ENCODE measurements at regions not wholly inside any gene's neighbourhood (a gene's known extent, or its start where the extent isn't known, plus 50 kb on each side); places are given as distances from the start of the nearest gene placed in this dataset.

DNA sequence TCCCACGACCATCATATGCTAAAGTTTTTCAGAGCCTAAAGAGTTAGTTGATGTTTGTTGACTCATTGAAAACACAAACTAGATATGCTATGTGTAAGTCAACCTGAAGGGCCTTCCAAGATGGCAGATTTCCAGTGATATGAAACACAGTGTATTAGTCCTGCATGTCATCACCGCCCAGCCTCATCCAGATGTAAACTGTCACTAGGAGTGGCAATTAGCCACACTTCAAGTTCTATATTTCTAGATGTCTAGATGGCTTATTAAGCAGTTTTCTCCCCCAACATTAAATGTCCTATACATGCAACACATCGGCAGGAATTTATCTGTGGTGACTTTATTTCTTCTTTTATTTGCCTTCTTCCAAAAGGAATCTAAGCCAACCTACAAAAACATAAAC is 444.1 kb upstream of the SMIM21 start:
- TF ChIP-seq, protein P1, sequence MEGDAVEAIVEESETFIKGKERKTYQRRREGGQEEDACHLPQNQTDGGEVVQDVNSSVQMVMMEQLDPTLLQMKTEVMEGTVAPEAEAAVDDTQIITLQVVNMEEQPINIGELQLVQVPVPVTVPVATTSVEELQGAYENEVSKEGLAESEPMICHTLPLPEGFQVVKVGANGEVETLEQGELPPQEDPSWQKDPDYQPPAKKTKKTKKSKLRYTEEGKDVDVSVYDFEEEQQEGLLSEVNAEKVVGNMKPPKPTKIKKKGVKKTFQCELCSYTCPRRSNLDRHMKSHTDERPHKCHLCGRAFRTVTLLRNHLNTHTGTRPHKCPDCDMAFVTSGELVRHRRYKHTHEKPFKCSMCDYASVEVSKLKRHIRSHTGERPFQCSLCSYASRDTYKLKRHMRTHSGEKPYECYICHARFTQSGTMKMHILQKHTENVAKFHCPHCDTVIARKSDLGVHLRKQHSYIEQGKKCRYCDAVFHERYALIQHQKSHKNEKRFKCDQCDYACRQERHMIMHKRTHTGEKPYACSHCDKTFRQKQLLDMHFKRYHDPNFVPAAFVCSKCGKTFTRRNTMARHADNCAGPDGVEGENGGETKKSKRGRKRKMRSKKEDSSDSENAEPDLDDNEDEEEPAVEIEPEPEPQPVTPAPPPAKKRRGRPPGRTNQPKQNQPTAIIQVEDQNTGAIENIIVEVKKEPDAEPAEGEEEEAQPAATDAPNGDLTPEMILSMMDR (IDR thresholded peaks at IDR 0.05; ENCODE audit: borderline replicate concordance, extremely low read depth, insufficient read depth) = no peak
- no peak overlapping the region for H3K4me3 ChIP-seq (ENCODE audit: low read length in 3 of 3)
- no peaks in the 10 kb centered on the region for H3K36me3 ChIP-seq (ENCODE audit: control insufficient read depth in 2 of 3, insufficient read depth in 3 of 3, low read length in 3 of 3)
- no peaks in the 10 kb centered on the region for H3K27me3 ChIP-seq (ENCODE audit: control insufficient read depth, insufficient read depth, low read length)
- H3K9ac ChIP-seq (ENCODE audit: low read length in 3 of 3) = no peak overlapping the region
- H3K27ac ChIP-seq (ENCODE audit: low read depth in 2 of 2, low read length in 2 of 2) = no peak overlapping the region
- intact Hi-C loops (cut with DNase I) = no loop called here
- H3K9me3 ChIP-seq (ENCODE audit: control insufficient read depth in 2 of 3, insufficient read depth in 1 of 3, low read length in 3 of 3) = no peaks in the 10 kb centered on the region
- FAIRE-seq = no peak
- no peak for DNase-seq
- H3K4me1 ChIP-seq (ENCODE audit: control insufficient read depth in 2 of 3, insufficient read depth in 2 of 3, low read depth in 1 of 3, low read length in 3 of 3) = peaks cover 0 to 2% (median 0%) of the 10 kb centered on the region in 3 donors

DNA sequence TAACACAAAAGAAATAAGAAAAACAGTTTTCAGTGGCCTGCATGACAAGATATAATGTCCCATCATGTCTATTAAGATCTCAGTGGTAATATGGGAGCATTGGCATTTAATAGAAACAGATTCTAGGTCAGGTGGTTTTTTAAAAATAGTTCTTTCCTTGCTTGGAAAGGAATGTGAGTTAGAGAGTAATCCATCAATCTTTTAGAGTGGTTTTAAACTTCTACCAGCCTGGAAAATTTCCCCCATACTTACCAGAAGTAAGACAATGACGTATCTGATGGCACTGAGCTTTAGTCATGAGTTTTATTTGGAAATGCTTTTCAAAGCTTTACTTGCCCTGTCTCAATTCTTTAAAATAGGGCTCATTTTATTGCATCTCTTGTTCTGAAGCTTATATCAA is 441.7 kb upstream of the SMIM21 start:
- Histone ChIP-seq H3K4me1 (ENCODE audit: control insufficient read depth in 2 of 3, insufficient read depth in 2 of 3, low read depth in 1 of 3, low read length in 3 of 3) (no peaks in the 10 kb centered on the region), H3K36me3 (ENCODE audit: control insufficient read depth in 2 of 3, insufficient read depth in 3 of 3, low read length in 3 of 3) (no peaks in the 10 kb centered on the region), H3K9me3 (ENCODE audit: control insufficient read depth in 2 of 3, insufficient read depth in 1 of 3, low read length in 3 of 3) (no peaks in the 10 kb centered on the region), H3K27ac (ENCODE audit: low read depth in 2 of 2, low read length in 2 of 2) (no peak overlapping the region), H3K27me3 (ENCODE audit: control insufficient read depth, insufficient read depth, low read length) (no peaks in the 10 kb centered on the region), H3K4me3 (ENCODE audit: low read length in 3 of 3) (no peak overlapping the region), H3K9ac (ENCODE audit: low read length in 3 of 3) (no peak overlapping the region)
- peak in 1 of 5 donors; percentile 8 for DNase-seq
- TF ChIP-seq, protein P1 (IDR thresholded peaks at IDR 0.05; ENCODE audit: borderline replicate concordance, extremely low read depth, insufficient read depth) = no peak
- no peak for FAIRE-seq
- intact Hi-C loops (cut with DNase I) = no loop called here

DNA sequence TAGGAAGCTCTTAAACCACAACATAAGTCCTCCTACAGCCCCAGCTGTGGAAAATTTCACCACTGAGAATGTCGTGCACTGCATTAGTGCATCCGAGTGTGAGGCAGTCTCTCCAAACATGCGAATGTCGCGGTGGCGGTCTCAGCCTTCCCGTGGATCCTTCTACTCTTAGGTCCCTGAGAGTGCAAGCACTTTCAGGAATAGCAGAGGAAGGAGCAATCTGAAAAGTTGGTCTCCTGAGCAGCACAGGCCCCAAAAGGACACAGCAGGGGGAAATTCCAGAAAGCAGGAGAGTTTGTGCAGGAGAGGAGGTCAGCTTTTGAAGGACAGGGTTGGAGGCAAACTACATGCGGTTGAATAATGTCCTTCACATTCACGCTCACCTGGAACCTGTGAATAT is 440.5 kb upstream of the SMIM21 start:
- FAIRE-seq (no peak), DNase-seq (no peak)
- no peaks in the 10 kb centered on the region for H3K36me3 ChIP-seq (ENCODE audit: control insufficient read depth in 2 of 3, insufficient read depth in 3 of 3, low read length in 3 of 3)
- intact Hi-C loops (cut with DNase I) = no loop called here
- H3K4me3 ChIP-seq (ENCODE audit: low read length in 3 of 3) = no peak overlapping the region
- TF ChIP-seq, protein P1 (IDR thresholded peaks at IDR 0.05; ENCODE audit: borderline replicate concordance, extremely low read depth, insufficient read depth) = no peak
- H3K9me3 ChIP-seq (ENCODE audit: control insufficient read depth in 2 of 3, insufficient read depth in 1 of 3, low read length in 3 of 3) = no peaks in the 10 kb centered on the region
- H3K27me3 ChIP-seq (ENCODE audit: control insufficient read depth, insufficient read depth, low read length) = no peaks in the 10 kb centered on the region
- no peak overlapping the region for H3K9ac ChIP-seq (ENCODE audit: low read length in 3 of 3)
- H3K4me1 ChIP-seq (ENCODE audit: control insufficient read depth in 2 of 3, insufficient read depth in 2 of 3, low read depth in 1 of 3, low read length in 3 of 3) = no peaks in the 10 kb centered on the region
- no peak overlapping the region for H3K27ac ChIP-seq (ENCODE audit: low read depth in 2 of 2, low read length in 2 of 2)

DNA sequence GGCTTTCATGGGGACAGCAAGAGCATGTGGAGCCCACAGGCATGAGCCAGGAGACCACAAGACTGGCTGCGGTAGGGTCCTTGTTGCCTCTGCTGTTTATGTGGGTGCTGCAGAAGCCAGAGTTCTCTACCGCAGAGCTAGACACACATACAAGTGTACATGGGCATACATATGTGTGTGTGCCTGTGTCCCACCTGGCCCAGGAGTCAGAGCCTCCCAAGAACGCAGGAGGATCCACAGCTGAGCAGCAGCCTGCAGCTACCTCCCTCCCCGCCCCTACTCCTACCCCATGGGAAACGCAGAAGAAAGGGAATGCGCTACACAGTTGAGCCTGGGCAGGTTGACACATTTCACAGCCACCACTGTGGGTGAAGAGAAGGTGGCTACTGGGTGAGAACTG is 438.1 kb upstream of the SMIM21 start:
- H3K9me3 ChIP-seq (ENCODE audit: control insufficient read depth in 2 of 3, insufficient read depth in 1 of 3, low read length in 3 of 3) = no peaks in the 10 kb centered on the region
- TF ChIP-seq, protein P1 (IDR thresholded peaks at IDR 0.05; ENCODE audit: borderline replicate concordance, extremely low read depth, insufficient read depth) = no peak
- H3K36me3 ChIP-seq (ENCODE audit: control insufficient read depth in 2 of 3, insufficient read depth in 3 of 3, low read length in 3 of 3) = no peaks in the 10 kb centered on the region
- H3K4me1 ChIP-seq (ENCODE audit: control insufficient read depth in 2 of 3, insufficient read depth in 2 of 3, low read depth in 1 of 3, low read length in 3 of 3) = no peaks in the 10 kb centered on the region
- DNase-seq = no peak
- no peak overlapping the region for H3K9ac ChIP-seq (ENCODE audit: low read length in 3 of 3)
- H3K4me3 ChIP-seq (ENCODE audit: low read length in 3 of 3) = no peak overlapping the region
- no peak for FAIRE-seq
- intact Hi-C loops (cut with DNase I) = no loop called here
- no peaks in the 10 kb centered on the region for H3K27me3 ChIP-seq (ENCODE audit: control insufficient read depth, insufficient read depth, low read length)
- no peak overlapping the region for H3K27ac ChIP-seq (ENCODE audit: low read depth in 2 of 2, low read length in 2 of 2)

Measured in kidney (tissue), 13 donors.